ENCODE measurements at regions not wholly inside any gene's neighbourhood (a gene's known extent, or its start where the extent isn't known, plus 50 kb on each side); places are given as distances from the start of the nearest gene placed in this dataset.

DNA sequence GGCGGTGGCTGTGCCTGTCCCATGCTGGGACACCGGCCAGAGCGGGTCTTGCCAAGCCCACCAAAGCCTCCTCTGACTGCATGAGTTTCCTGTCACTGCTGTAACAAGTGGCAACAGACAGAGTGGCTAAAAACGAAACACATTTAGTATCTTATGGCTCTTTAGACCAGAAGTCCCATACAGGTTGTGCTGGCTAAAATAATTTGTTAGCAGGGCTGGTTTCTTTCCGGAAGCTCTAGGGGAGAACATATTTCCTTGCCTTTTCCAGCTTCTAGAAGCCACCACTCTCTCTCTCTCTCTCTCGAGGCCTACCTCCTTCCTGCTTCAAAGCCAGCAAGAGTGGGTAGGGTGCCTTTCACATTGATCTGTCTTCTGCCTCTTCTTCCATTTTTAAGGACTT lies 171.6 kb upstream of the PLPP4 start:
- DNase-seq (ENCODE audit: low spot score) = no peak

GRCh38 chr10:120286280-120286679 lies 170.7 kb upstream of the PLPP4 start:
- no peak for DNase-seq (ENCODE audit: low spot score)

GRCh38 chr10:120300513-120300912 lies 156.5 kb upstream of the PLPP4 start:
- no peak for DNase-seq (ENCODE audit: low spot score)

GRCh38 chr10:120308589-120308988 lies 148.4 kb upstream of the PLPP4 start:
- no peak for DNase-seq (ENCODE audit: low spot score)

GRCh38 chr10:120313715-120314114 lies 143.3 kb upstream of the PLPP4 start:
- no peak for DNase-seq (ENCODE audit: low spot score)

GRCh38 chr10:120314442-120314841 lies 142.6 kb upstream of the PLPP4 start:
- no peak for DNase-seq (ENCODE audit: low spot score)

DNA sequence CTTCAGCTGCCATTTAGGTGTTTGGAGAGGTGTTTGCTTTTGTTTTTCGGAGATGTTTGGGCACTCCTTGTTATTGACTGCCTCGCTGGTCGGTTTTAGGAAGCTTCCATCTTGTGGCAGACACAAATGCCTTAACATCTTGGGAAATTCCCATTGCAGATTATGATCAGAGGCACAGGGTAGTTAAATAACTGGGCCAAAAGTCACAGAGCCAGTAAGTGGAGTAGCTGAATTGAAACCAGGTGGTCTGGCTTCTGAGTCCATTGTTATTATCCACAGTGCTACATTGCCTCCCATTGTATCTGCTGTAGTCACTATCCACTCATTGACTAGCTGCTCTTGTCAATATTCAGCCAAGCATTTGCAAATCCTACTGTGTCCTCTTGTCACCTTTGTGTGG lies 138.2 kb upstream of the PLPP4 start:
- DNase-seq (ENCODE audit: low spot score) = no peak

- no peak for DNase-seq (ENCODE audit: low spot score)
Observed at GRCh38 chr10:120327675-120328074, 129.4 kb upstream of the PLPP4 start.

DNA sequence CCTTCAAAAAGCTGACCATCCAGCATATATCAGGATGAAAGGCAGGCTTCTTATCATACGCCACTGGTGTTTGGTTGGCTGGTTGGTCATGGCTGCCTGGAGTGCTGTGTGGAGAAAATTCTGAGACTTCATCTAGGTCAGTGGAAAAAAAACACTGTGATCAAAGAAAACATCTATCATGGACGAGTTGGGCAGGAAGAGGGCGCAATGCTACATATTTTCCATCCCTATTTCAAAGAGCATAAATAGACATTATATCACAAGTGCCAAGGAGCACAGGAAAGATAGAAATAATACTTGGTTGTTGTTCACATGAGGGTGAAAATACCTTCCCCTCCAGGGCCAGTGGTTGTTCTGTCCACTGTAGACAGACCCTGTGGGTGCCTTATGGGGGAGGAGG lies 128.4 kb upstream of the PLPP4 start:
- DNase-seq (ENCODE audit: low spot score) = no peak

DNA sequence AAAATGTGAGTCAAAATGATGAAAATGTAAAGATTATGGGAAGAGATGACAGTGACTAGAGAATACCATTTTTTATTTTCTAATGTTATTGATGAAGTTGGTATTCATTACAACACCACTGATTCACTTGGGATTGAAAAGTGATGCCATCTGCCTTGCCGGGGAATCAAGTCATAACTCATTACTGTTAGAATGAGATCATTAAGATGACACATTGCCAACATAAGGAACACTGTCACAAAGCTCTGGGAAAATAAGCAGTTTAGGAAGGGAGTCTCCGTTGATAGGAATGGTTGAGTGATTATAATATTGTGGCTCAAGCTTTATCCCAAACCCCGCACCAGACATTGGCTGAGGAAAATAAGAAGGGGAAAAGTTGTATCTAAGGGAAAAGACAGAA lies 121.5 kb upstream of the PLPP4 start:
- DNase-seq (ENCODE audit: low spot score) = no peak

DNA sequence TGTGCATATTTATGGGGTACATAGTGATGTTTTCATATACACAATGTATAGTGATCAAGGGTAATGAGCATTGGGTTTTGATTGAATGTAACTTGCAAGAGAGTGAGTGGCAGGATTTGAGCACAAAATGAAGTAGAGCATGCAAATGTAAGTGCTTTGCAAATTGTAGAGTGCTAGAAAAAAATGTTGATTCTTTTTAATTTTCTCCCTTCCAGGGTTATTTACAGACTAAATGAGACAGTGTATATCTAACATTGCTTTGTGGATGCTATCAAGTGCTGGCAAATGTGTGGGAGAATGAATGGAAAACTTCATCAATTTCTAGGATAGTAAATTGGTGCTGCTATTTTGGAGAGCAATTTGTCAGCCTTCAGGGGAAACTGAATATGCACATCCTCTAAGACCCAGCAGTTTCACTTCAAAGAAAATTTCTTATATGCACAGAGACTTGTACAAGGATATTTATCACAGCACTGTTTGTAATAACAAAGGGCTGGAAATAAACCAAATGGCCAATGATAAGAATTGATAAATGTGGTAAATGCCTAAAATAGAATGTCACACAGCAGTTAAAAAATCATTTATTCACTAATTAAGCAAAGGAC lies 120.6 kb upstream of the PLPP4 start:
- DNase-seq (ENCODE audit: low spot score) = no peak

GRCh38 chr10:120336911-120337540 lies 120.0 kb upstream of the PLPP4 start:
- DNase-seq (ENCODE audit: low spot score) = peak; percentile 8

DNA sequence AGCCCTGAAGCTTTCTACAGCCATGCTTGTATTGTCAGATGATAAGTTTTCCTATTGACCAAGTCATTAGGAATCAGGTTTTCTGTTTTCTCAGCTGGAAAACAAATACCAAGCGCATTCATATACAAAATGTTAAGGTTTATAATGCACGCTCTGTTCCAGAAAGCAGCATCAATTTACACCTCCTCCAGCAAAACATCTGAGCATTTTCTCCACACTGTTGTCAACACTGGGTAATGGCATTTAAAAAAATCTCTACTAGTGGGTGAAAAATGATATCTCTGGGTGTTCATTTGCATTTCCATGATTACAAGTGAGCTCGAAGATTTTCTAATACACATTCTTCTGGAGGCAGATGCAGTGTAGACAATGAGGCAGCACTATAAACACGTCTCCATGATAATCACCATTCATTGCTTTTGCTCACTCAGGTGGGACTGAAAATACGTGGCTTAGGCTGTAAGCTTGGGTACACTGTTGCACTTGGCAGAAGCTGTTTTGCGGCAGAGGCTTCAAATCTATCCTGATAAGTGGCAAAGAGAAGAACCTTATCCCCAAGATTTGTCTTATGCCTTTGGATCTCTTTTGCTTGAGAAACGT lies 114.8 kb upstream of the PLPP4 start:
- DNase-seq (ENCODE audit: low spot score) = no peak

GRCh38 chr10:120345186-120345585 lies 111.8 kb upstream of the PLPP4 start:
- DNase-seq (ENCODE audit: low spot score) = no peak

GRCh38 chr10:120347644-120348043 lies 109.4 kb upstream of the PLPP4 start:
- no peak for DNase-seq (ENCODE audit: low spot score)

DNA sequence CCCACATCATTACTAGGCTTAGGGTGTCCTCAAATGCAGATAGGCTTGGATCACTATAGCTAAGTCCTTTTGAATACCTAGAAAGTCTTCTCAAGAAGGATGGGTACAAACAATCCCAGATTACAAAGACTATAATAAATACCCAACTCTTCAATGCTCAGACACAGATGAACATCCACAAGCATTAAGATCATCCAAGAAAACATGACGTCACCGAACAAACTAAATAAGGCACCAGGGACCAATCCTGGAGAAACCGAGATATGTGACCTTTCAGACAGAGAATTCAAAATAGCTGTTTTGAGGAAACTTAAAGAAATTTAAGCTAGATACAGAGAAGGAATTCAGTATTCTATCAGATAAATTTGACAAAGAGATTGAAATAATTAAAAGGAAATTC lies 108.0 kb upstream of the PLPP4 start:
- no peak for DNase-seq (ENCODE audit: low spot score)

GRCh38 chr10:120355425-120355824 lies 101.6 kb upstream of the PLPP4 start:
- DNase-seq (ENCODE audit: low spot score) = no peak

DNA sequence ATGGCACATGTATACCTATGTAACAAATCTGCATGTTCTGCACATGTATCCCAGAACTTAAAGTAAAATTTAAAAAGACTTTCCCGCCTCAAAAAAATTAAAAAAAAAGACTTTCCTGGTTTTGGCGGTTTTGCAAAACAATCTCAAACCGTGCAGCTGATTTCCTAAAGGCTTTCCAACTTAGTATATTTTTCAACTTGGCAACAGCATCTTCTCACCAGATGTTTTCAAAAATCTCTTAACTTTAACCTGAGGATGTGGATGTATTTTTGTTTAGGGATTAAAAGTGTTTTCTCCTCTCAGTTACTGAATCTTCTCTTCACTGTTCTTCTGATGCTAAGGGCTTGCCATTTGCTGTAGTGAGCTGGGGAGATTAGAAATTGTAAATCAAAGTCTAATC lies 96.5 kb upstream of the PLPP4 start:
- DNase-seq (ENCODE audit: low spot score) = no peak

GRCh38 chr10:120365872-120366271 lies 91.2 kb upstream of the PLPP4 start:
- no peak for DNase-seq (ENCODE audit: low spot score)

- no peak for DNase-seq (ENCODE audit: low spot score)
Observed at GRCh38 chr10:120367341-120367740, 89.7 kb upstream of the PLPP4 start.

GRCh38 chr10:120368338-120368737 lies 88.7 kb upstream of the PLPP4 start:
- DNase-seq (ENCODE audit: low spot score) = no peak

DNA sequence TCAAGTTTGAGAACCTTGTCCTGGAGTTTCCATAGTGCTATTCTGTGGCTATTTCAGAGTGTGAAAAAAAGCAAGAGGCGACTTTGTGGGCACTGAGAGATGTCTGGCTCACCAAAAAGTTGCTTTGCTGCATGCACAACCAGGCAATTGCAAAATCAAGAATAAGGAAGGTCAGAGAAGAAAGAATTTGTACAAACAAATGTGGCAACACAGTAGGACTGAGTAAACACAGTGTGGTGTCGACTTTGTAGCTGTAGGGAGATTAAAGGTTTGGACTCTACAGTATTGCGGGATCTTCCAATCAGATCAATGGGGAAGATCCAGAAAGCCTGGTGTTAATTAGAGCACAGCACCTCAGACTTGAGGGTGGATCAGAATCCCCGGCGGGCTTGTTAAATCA lies 88.1 kb upstream of the PLPP4 start:
- no peak for DNase-seq (ENCODE audit: low spot score)

- DNase-seq (ENCODE audit: low spot score) = no peak
Observed at GRCh38 chr10:120369856-120370276, 87.2 kb upstream of the PLPP4 start.

- no peak for DNase-seq (ENCODE audit: low spot score)
Observed at GRCh38 chr10:120371856-120372255, 85.2 kb upstream of the PLPP4 start.
